HCT116 (cell line): ENCODE measurements at regions not wholly inside any gene's neighbourhood (a gene's known extent, or its start where the extent isn't known, plus 50 kb on each side); places are given as distances from the start of the nearest gene placed in this dataset.

Source experiments
- EZH2 ChIP-seq: fragments of 200-600 bp; sonication (generic); IDR thresholded peaks from 2 replicates; pipeline ENCODE4 v1.6.1; 2017; ENCODE audit warnings: antibody characterized with exemption, mixed run types
- EZH2phosphoT487 ChIP-seq: fragments of 200-600 bp; IDR thresholded peaks from 2 replicates; pipeline ENCODE4 v1.6.1; 2018; ENCODE audit warnings: antibody characterized with exemption, borderline replicate concordance
- JUND ChIP-seq: IDR thresholded peaks from 2 replicates; pipeline ENCODE4 v1.6.1; 2012
- POLR2A ChIP-seq: IDR thresholded peaks from 2 replicates; pipeline ENCODE4 v1.7.0; 2011; ENCODE audit warnings: borderline replicate concordance; ENCODE audit not compliant: insufficient read depth, insufficient read length; ENCODE audit errors: extremely low read depth
- POLR2AphosphoS5 ChIP-seq: IDR thresholded peaks from 2 replicates; pipeline ENCODE4 v1.6.1; 2011; ENCODE audit warnings: mild to moderate bottlenecking, low read depth, low read length, moderate library complexity
- SRF ChIP-seq: IDR thresholded peaks from 2 replicates; pipeline ENCODE4 v1.6.1; 2012; ENCODE audit warnings: low read depth
- TCF7L2 ChIP-seq: IDR thresholded peaks from 2 replicates; pipeline ENCODE4 v1.7.0; 2011; ENCODE audit warnings: borderline replicate concordance, inconsistent platforms; ENCODE audit not compliant: insufficient read depth, insufficient read length; ENCODE audit errors: extremely low read depth
- YY1 ChIP-seq: IDR thresholded peaks from 2 replicates; pipeline ENCODE4 v1.6.1; 2011; ENCODE audit warnings: low read length, low read depth, moderate library complexity, mild to moderate bottlenecking; ENCODE audit not compliant: insufficient replicate concordance; ENCODE audit errors: extremely low read depth
- ZFX ChIP-seq: fragments of 450-650 bp; IDR thresholded peaks from 2 replicates; pipeline ENCODE4 v1.6.1; 2017
- ZNF274 ChIP-seq: fragments of 200-500 bp; sonication (Bioruptor generic); IDR thresholded peaks from 2 replicates; pipeline ENCODE4 v1.6.1; 2014; ENCODE audit warnings: mild to moderate bottlenecking, low read depth, low read length, inconsistent platforms
- TF ChIP-seq, protein P1 (sequence below), 3 experiments: fragments of 200-600 bp in 1 of 3; sonication (generic) in 1 of 3; IDR thresholded peaks in 2 of 3; conservative IDR thresholded peaks in 1 of 3; 2 replicates each; pipeline ENCODE4 v1.5.1; 2012 to 2017; ENCODE audit warnings: low read depth in 2 of 3, low read length in 2 of 3, antibody characterized with exemption in 1 of 3, borderline replicate concordance in 1 of 3, control low read depth in 1 of 3, mild to moderate bottlenecking in 1 of 3, mixed read lengths in 1 of 3, mixed run types in 1 of 3, moderate library complexity in 1 of 3; ENCODE audit not compliant: insufficient read depth in 1 of 3
- TF ChIP-seq, protein P2 (sequence below): IDR thresholded peaks from 2 replicates; pipeline ENCODE4 v1.6.1; 2012; ENCODE audit warnings: low read depth
- TF ChIP-seq, protein P3 (sequence below): IDR thresholded peaks from 2 replicates; pipeline ENCODE4 v1.6.1; 2012

DNA sequence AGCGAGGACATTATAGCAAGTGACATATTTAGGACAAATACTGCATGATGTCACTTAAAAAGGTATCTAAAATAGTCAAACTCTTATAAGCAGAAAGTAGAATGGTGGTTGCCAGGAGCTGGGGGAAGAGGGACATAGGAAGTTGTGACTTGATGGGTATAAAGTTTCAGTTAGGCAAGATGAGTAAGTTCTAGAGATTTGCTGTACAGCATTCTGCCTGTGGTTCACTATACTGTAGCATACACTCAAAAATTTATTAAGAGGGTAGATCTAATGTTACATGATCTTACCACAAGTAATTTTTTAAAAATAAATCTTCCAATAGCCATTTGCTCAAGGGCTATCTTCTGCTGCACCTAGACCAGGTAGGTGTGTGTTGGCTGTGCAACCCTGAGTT, 78.1 kb upstream of the NPAS2 start:
- TF ChIP-seq, protein P1, sequence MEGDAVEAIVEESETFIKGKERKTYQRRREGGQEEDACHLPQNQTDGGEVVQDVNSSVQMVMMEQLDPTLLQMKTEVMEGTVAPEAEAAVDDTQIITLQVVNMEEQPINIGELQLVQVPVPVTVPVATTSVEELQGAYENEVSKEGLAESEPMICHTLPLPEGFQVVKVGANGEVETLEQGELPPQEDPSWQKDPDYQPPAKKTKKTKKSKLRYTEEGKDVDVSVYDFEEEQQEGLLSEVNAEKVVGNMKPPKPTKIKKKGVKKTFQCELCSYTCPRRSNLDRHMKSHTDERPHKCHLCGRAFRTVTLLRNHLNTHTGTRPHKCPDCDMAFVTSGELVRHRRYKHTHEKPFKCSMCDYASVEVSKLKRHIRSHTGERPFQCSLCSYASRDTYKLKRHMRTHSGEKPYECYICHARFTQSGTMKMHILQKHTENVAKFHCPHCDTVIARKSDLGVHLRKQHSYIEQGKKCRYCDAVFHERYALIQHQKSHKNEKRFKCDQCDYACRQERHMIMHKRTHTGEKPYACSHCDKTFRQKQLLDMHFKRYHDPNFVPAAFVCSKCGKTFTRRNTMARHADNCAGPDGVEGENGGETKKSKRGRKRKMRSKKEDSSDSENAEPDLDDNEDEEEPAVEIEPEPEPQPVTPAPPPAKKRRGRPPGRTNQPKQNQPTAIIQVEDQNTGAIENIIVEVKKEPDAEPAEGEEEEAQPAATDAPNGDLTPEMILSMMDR (IDR thresholded peaks at IDR 0.05 in 2 of 3, conservative IDR thresholded peaks at IDR 0.05 in 1 of 3; ENCODE audit: borderline replicate concordance in 1 of 3, insufficient read depth in 1 of 3, low read depth in 2 of 3, low read length in 2 of 3) = no peak
- TF ChIP-seq TCF7L2 (no peak), POLR2A (no peak), SRF (no peak), POLR2AphosphoS5 (no peak), EZH2 (no peak), ZNF274 (no peak), JUND (no peak), ZFX (no peak), YY1 (no peak), EZH2phosphoT487 (no peak)
- TF ChIP-seq, protein P2, sequence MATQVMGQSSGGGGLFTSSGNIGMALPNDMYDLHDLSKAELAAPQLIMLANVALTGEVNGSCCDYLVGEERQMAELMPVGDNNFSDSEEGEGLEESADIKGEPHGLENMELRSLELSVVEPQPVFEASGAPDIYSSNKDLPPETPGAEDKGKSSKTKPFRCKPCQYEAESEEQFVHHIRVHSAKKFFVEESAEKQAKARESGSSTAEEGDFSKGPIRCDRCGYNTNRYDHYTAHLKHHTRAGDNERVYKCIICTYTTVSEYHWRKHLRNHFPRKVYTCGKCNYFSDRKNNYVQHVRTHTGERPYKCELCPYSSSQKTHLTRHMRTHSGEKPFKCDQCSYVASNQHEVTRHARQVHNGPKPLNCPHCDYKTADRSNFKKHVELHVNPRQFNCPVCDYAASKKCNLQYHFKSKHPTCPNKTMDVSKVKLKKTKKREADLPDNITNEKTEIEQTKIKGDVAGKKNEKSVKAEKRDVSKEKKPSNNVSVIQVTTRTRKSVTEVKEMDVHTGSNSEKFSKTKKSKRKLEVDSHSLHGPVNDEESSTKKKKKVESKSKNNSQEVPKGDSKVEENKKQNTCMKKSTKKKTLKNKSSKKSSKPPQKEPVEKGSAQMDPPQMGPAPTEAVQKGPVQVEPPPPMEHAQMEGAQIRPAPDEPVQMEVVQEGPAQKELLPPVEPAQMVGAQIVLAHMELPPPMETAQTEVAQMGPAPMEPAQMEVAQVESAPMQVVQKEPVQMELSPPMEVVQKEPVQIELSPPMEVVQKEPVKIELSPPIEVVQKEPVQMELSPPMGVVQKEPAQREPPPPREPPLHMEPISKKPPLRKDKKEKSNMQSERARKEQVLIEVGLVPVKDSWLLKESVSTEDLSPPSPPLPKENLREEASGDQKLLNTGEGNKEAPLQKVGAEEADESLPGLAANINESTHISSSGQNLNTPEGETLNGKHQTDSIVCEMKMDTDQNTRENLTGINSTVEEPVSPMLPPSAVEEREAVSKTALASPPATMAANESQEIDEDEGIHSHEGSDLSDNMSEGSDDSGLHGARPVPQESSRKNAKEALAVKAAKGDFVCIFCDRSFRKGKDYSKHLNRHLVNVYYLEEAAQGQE = no peak
- TF ChIP-seq, protein P3, sequence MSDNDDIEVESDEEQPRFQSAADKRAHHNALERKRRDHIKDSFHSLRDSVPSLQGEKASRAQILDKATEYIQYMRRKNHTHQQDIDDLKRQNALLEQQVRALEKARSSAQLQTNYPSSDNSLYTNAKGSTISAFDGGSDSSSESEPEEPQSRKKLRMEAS = no peak
